Activated CD8-positive, alpha-beta T cell treated with anti-CD3 and anti-CD28 coated beads for 36 hours (primary cell): ENCODE measurements at regions not wholly inside any gene's neighbourhood (a gene's known extent, or its start where the extent isn't known, plus 50 kb on each side); places are given as distances from the start of the nearest gene placed in this dataset.

ENCODE experiments used
- ATAC-seq: fragments of 200-7000 bp; cut with Tn5 transposase; one replicate; pipeline ENCODE4 v1.10.0; 2021; ENCODE audit warnings: mild to moderate bottlenecking, moderate library complexity
- CTCF ChIA-PET: fragments of 350-600 bp; sonication (Branson Sonifier 250); formaldehyde crosslinking; loops from one replicate; lab custom pipeline; 2021; ENCODE audit warnings: antibody characterized with exemption; lab: Charles Lee
- POLR2A ChIA-PET: fragments of 350-600 bp; sonication (Branson Sonifier 250); formaldehyde crosslinking; loops from one replicate; lab custom pipeline; 2021; ENCODE audit warnings: antibody characterized with exemption; lab: Charles Lee
- DNase-seq: peaks from one replicate; pipeline ENCODE4 v3.0.0-alpha.2; 2020
- H3K27ac Mint-ChIP-seq: one replicate; pipeline ENCODE4 v1.8.0; 2021; ENCODE audit warnings: mild to moderate bottlenecking, mixed read lengths
- H3K27me3 Mint-ChIP-seq: one replicate; pipeline ENCODE4 v1.8.0; 2021; ENCODE audit warnings: mixed read lengths
- H3K36me3 Mint-ChIP-seq: one replicate; pipeline ENCODE4 v1.8.0; 2021; ENCODE audit warnings: low read depth, mixed read lengths
- H3K4me1 Mint-ChIP-seq: one replicate; pipeline ENCODE4 v1.8.0; 2021; ENCODE audit warnings: low read depth, mixed read lengths
- H3K4me3 Mint-ChIP-seq: one replicate; pipeline ENCODE4 v1.8.0; 2021; ENCODE audit warnings: mild to moderate bottlenecking, moderate library complexity, mixed read lengths
- H3K9me3 Mint-ChIP-seq: one replicate; pipeline ENCODE4 v1.8.0; 2021; ENCODE audit warnings: mixed read lengths
- intact Hi-C: fragments of 100-400 bp; cut with micrococcal nuclease; formaldehyde crosslinking; loops from one replicate; pipeline ENCODE4 v1.10.0; 2022
- TF ChIP-seq, protein P1 (sequence below): fragments of 200-600 bp; IDR thresholded peaks from one replicate; pipeline ENCODE4 v1.8.0; 2022; ENCODE audit warnings: antibody characterized with exemption, mild to moderate bottlenecking

DNA sequence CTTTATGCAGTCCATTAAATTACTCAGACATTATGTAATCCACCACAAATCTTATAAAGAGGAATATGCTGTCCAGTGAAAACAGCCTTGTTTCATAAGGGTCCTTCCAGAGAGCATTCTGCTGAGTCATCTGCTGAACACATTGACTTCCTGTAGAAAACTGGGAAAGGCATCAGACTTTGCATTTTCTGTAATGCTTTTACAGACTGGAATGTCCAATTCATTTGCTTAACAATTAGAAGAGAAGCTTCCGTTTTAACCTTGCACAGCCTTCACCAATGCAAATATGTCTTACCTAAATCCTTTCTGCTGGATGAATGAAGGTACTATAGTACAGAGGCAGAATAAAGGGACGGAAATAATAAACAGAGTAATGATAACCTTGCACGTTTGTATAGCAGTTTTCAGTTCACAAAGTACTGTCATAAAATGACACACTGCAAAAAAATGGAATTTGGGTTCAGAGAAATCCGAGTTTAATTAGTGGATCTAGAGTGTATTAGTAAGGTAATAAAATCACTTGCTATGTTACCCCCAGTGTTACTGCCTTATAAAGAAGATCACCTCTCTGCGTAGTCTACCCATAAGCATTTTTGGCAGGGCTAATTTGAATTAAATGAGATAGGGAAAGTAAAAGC, 301.5 kb downstream of the PYDC2 start:
- Mint-ChIP-seq H3K4me3 (no peak overlapping the region), H3K27ac (no peak overlapping the region), H3K27me3 (no peaks in the 10 kb centered on the region), H3K4me1 (no peaks in the 10 kb centered on the region), H3K36me3 (no peaks in the 10 kb centered on the region), H3K9me3 (peaks cover 17% of the 10 kb centered on the region)
- ATAC-seq = no peak
- ChIA-PET POLR2A (no interaction called here), CTCF (no interaction called here)
- TF ChIP-seq, protein P1, sequence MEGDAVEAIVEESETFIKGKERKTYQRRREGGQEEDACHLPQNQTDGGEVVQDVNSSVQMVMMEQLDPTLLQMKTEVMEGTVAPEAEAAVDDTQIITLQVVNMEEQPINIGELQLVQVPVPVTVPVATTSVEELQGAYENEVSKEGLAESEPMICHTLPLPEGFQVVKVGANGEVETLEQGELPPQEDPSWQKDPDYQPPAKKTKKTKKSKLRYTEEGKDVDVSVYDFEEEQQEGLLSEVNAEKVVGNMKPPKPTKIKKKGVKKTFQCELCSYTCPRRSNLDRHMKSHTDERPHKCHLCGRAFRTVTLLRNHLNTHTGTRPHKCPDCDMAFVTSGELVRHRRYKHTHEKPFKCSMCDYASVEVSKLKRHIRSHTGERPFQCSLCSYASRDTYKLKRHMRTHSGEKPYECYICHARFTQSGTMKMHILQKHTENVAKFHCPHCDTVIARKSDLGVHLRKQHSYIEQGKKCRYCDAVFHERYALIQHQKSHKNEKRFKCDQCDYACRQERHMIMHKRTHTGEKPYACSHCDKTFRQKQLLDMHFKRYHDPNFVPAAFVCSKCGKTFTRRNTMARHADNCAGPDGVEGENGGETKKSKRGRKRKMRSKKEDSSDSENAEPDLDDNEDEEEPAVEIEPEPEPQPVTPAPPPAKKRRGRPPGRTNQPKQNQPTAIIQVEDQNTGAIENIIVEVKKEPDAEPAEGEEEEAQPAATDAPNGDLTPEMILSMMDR = no peak
- intact Hi-C loops = no loop called here
- DNase-seq = no peak

DNA sequence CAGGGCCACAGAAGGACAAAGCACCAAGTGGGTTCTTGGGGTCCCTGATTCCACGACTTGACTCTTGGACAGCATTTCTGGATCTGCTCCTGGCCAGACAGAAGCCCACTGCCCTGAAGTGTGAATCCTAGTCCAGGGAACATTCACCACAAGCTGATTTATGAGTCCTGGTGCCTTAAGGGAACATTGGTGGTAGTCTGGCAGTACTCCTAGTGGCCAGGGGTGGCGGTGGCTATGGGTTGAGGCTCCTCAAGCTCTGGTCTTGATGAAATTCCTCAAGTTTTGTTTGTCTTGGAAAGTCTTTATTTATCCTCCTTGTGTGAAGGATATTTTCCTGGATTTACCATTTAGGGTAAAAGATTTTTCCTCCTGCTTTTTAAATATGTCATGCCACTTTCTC, 307.5 kb downstream of the PYDC2 start:
- intact Hi-C loops = no loop called here
- H3K27ac Mint-ChIP-seq = no peak overlapping the region
- peaks cover 20% of the 10 kb centered on the region for H3K9me3 Mint-ChIP-seq
- H3K27me3 Mint-ChIP-seq = no peaks in the 10 kb centered on the region
- TF ChIP-seq, protein P1 = no peak
- no peaks in the 10 kb centered on the region for H3K4me1 Mint-ChIP-seq
- no peak for ATAC-seq
- CTCF ChIA-PET = no interaction called here
- no peak for DNase-seq
- POLR2A ChIA-PET = no interaction called here
- no peaks in the 10 kb centered on the region for H3K36me3 Mint-ChIP-seq
- H3K4me3 Mint-ChIP-seq = no peak overlapping the region

DNA sequence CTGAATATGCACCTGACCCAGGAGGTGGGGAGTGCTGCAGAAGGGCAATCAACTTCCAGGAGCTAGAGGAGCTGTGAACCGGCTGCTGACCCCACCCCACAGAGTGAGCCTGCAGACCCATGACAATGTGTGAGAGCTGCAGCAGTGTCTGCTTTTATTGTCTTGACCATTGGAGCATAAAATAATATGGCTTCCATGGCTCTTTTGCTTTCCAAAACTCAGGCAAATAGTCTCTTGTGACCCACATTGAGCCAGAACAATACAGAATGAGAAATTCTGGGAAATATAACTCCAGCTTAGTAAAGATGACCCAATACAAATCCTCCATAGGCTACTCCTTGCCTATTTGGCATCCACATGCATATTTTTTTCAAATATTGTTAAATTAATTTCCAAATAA, 309.6 kb downstream of the PYDC2 start:
- Mint-ChIP-seq H3K4me3 (no peak overlapping the region), H3K27me3 (no peaks in the 10 kb centered on the region), H3K27ac (no peak overlapping the region), H3K36me3 (no peaks in the 10 kb centered on the region), H3K9me3 (peaks cover 17% of the 10 kb centered on the region), H3K4me1 (no peaks in the 10 kb centered on the region)
- CTCF ChIA-PET = no interaction called here
- DNase-seq (no peak), ATAC-seq (no peak)
- intact Hi-C loops = no loop called here
- TF ChIP-seq, protein P1 = no peak
- POLR2A ChIA-PET = no interaction called here

DNA sequence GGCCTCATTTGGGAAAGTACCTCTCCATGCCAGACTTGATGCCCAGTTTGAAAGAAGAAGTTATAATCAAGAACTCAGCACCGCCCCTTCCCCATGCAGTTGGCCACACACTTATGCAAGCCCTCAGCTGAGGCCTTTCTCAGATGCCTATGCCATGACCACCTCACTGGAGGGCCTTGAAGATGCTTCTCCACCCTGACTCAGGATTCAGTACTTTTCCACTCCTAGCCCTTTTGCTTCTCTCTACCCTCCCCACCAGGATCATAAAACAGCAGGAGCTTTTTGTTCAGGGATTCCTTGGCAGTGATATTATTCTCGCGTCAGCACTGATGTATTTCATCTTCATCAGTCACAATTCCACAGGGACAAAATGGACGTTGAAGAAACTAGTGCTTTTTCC, 313.5 kb downstream of the PYDC2 start:
- no peaks in the 10 kb centered on the region for H3K36me3 Mint-ChIP-seq
- intact Hi-C loops = no loop called here
- POLR2A ChIA-PET = no interaction called here
- H3K4me3 Mint-ChIP-seq = no peak overlapping the region
- DNase-seq (no peak), ATAC-seq (no peak)
- H3K27me3 Mint-ChIP-seq = no peaks in the 10 kb centered on the region
- TF ChIP-seq, protein P1 = no peak
- CTCF ChIA-PET = no interaction called here
- peaks cover 13% of the 10 kb centered on the region for H3K9me3 Mint-ChIP-seq
- H3K27ac Mint-ChIP-seq = no peak overlapping the region
- no peaks in the 10 kb centered on the region for H3K4me1 Mint-ChIP-seq

DNA sequence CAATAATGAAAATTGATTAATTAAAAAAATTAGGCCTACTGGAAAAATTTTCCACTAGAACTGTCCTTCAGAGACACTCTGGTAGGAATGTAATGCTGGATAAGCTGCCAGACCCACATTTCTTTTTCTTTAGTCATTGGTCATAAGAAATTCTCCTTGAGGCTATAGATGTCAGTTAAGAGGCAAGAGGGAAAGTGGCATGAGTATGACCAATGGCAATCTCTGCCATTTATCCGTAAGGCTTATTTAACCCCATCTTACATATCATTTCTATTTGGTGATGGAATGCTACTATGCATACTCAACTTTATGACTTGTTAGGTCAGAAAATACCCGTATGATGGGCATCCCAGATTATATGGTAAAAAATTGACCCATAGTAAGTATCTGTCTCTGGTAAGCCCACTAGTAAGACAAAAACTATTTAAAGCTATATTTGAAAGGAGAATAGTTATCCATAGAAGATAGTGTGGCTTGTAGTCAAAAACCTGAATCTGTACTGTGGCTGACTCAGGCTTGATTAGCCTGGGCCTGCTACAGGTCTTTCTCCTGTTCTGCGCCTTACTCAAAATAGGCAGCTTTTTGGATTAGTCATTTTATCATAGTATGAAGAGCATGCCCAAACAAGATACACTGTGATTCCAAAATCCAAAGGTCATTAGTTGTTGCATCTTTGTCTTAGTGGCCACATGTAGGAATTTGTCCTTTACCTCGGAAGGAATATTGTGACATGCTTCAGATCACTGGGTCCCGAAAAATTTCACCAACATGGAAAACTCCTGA, 314.7 kb downstream of the PYDC2 start:
- ChIA-PET CTCF (no interaction called here), POLR2A (no interaction called here)
- Mint-ChIP-seq H3K27ac (no peak overlapping the region), H3K36me3 (no peaks in the 10 kb centered on the region), H3K4me3 (no peak overlapping the region), H3K9me3 (peaks cover 11% of the 10 kb centered on the region), H3K27me3 (no peaks in the 10 kb centered on the region), H3K4me1 (no peaks in the 10 kb centered on the region)
- no peak for ATAC-seq
- no peak for DNase-seq
- TF ChIP-seq, protein P1 = no peak
- intact Hi-C loops = no loop called here
